Activated CD4-positive, CD25-positive, alpha-beta regulatory T cell treated with anti-CD3 and anti-CD28 coated beads, Interleukin-2, amount 50 U/mL, for 16 hours (primary cell): ENCODE measurements at regions not wholly inside any gene's neighbourhood (a gene's known extent, or its start where the extent isn't known, plus 50 kb on each side); places are given as distances from the start of the nearest gene placed in this dataset.
"Not testable (repeated sequence)": the region's sequence is repeated elsewhere in the genome, so short reads cannot be mapped to it uniquely, and the experiment has no call there.

Experiments used
- DNase-seq: peaks from one replicate; pipeline ENCODE4 v3.0.0-alpha.2; 2020; ENCODE audit warnings: low read depth, low spot score

DNA sequence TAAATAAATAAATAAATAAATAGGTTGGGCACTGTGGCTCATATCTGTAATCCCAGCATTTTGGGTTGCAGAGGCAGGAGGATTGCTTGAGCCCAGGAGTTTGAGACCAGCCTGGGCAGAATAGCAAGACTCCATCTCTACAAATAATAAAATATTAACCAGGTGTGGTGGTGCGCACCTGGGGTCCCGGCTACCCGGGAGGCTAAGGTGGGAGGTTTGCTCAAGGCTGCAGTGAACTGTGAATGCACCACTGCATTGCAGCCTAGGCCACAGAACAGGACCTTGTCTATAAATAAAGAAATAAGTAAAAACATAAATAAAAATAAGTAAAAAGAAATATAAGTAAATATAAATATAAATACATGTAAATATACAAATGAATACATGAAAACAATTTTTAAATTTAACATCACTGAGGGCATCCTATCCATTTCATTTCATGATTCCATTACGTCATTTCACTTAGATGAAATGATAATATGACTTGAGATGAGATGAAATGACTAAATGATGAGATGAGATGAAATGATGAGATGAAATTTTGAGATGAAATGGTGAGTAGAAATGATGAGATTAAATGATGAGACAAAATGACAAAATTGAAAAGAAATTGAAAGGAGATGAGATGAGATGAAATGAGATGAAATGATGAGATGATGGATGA lies 233.4 kb downstream of the GOLGA6L6 start:
- DNase-seq = not testable (repeated sequence)

DNA sequence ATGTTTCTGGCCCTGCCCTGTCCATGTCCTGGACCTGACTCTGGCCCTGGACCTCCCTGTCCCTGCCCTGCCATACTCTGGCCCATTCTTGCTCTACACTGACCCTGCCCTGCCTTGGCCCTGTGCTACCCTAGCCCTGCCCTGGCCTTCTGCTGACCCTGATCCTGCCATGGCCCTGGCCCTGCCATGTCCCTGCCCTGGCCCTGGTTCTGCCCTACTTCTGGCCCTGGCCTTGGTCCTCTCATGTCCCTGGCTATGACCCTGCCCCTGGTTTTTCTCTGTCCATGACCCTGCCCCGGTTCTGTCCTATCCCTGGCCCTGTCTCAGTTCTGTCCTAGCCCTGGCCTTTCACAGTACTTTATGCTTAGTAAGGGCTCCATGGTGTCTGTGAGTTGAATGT lies 234.5 kb downstream of the GOLGA6L6 start:
- not testable (repeated sequence) for DNase-seq

DNA sequence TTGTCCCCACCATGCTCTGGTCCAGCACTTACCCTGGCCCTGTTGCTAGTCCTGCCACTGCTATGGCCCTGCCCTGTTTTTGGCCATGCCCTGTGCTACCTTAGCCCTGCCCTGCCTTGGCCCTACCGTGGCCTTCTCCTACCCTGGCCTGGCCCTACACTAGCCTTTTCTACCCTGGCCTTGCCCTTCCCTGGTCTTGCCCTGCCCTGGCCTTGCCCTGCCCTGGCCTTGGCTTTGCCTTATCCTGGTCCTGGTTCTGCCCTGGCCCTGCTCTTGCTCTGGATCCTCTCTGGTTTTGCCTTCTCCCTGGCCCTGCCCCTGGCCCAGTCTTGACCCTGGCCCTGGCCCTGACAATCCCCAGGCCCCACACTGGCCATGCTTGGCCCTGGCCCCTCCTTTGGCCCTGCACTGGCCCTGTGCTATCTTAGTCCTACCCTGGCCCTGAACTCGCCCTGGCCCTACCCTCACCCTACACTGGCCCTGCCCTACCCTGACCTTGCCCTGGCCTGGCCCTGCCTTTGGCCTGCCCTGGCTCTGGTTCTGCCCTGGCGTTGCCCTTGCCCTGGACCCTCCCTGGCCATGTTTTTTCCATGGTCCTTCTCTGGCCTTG lies 235.0 kb downstream of the GOLGA6L6 start:
- DNase-seq = not testable (repeated sequence)

DNA sequence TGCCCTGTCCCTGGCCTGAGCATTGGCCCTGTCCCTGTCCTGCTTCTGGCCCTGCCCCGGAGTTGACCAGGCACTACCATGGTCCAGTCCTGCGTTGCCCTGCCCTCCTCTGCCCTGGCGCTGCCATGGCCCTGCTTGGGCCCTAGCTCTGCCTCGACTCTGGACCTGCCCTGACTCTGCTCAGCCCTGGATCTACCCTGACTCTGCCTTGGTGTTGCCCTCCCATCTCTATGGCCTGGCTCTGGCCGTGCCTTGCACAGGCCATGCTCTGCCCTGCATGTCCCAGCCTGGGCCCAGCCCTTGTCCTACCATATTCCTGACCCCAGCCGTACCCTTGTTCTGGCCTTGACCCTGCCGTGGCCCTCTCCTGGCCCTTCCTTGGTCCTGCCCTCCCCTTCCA lies 235.7 kb downstream of the GOLGA6L6 start:
- not testable (repeated sequence) for DNase-seq

DNA sequence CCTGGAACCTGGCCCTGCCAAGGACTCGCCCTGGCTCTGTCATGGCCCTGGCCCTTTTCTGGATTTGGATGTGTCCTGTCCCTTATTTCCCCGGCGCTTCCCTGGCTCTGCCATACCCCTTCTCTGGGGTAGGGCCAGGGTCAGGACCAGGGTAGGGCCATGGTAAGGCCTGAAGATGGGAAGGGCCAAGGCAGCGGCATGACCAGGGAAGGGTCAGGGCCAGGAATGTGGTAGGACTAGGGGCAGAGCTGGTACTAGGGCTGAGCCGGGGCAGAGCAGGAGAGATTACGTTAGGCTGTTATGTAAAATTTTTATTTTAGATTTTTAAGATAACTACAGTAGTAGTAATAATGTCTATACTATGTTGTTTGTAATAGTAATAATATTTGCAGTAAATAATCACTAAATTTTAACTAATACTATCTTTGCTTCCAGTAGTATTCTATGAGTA lies 236.6 kb downstream of the GOLGA6L6 start:
- DNase-seq = not testable (repeated sequence)

DNA sequence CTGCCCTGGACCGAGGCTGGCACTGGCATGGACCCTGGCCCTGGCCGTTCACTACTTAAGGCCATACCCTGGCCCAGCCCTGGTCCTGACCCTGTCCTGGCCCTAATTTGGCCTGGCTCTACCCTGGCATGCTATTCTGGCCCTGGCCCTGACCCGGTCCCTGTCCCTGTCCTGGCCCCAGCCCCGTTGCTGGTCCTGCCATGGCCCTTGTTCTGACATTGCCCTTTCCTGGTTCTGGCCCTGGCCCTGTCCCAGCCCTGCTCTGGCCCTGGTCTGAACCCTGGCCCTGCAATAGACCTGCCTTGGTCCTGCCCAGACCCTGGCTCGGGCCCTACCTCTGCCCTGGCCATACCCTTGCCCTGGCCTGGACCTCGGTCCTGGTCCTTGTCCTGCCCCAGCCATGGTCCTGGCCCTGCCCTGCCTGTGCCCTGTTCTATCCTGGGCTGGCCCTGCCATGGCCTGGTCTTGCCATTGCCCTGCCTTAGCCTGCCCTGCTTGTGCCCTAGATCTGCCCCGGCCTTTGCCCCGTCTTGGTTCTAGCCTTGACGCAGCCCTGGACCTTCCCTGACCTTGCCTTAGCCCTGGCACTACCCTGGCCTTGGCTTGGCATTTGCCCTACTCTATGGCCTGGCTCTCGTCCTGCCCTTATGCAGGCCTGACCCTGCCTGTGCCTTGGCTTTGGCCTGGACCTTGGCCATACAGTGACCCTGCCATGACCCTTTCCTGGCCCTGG lies 237.2 kb downstream of the GOLGA6L6 start:
- not testable (repeated sequence) for DNase-seq

DNA sequence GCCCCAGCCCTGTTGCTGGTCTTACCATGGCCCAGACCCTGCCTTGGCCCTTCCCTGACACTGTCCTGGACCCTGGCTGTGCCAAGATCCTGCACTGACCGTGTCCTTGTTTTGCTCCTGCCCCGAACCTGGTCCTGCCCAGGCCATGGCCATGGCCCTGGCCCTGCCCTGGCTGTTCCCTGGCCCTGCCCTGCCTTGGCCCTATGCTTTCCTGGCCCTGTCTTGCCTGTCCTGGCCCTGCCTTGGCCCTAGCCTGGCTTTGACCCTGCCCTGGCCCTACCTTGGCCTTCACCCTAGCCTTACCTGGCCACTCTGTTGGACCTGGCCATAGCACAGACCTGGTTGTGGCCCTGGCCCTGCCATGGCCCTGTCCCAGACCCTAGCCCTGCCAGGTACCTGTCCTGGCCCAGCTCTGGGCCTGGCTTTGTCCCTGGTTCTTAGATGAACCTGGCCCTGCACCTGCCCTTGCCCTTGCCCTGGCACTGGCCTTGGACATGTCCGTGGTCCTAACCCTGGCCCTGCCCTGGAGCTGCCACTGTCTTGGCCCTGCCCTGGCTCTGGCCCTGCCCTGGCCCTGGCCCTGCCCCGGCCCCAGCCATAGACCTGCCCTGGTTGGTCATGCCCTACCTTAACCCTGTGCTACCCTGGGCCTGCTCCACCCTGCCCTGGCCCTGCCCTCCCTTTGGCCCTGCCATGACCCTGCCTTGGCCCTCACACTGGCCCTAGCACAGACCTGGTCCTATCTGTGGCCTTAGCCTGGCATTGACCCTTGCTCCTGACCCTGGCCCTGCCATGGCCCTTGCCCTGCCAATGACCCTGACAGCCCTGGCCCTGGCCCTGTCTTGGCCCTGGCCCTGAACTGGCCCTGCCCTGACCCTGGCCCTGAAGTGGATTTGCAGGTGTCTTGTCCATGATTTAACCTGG lies 238.1 kb downstream of the GOLGA6L6 start:
- DNase-seq = not testable (repeated sequence)

DNA sequence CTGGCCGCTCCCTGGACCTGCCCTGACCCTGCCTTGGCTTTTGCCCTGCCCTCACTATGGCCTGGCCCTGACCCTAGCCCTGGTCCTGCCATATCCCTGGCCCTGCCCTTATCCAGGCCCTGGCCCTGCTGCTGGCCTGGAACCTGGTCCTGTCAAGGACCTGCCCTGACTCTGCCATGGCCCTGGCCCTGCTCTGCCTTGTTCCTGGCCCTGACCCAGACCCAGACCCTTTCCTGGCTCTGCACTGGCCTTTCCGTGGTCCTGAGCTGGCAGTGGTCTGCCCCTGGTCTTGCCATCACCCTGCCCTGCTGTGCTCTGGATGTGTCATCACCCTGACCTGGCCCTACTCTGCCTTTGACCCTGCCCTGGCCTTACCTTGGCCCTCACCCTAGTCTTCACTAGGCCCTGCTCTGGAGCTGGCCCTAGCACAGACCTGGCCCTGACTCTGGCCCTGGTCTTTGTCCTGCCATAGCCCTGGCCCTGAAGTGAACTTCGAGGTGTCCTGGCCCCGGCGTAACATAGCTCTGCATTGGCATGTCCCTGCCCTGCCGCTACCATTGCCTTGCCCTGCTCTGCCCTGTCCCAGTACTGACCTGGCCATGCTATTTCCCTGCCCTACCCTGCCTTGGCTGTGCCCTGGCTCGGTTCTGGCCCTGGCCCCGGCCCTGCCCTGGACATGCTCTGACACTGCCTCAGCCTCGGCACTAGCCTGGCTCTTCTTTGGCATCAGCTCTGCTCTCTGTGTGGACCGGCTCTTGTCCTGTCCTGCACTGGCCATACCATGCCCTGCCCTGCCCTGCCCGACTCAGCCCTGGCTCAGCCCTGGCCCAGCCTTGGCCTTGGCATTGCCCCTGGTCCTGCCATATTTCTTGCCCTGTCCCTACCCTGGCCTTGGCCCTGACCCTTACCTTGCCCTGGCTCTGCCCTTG lies 239.2 kb downstream of the GOLGA6L6 start:
- DNase-seq = not testable (repeated sequence)

DNA sequence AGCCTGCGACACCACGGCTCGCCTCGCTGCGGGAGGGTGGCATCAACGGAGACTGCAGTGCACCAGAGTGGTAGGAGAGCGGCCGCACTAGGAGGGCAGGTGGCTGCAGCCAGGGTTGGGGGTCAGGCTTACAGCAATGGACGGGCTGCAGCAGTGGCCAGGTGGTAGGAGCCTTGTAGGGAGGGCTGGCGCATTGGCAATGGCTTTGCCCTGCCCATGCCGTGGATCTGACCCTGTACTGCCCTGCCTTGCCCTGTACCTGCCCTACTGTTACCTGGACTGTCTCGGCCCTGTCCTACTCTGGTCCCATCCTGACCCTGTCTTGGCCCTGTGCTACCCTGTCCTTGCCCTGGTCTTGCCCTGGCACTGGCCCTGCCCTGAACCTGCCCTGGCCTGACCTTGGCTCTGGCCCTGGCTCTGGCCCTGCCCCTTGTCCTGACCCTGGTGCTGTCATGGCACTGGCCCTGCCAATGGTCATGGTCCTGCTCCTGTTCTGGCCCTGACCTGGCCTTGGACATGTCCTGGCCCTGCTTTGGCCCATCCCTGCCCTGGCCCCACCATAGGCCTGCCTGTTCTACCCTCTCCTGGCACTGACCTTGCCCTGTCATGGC lies 240.0 kb downstream of the GOLGA6L6 start:
- not testable (repeated sequence) for DNase-seq

DNA sequence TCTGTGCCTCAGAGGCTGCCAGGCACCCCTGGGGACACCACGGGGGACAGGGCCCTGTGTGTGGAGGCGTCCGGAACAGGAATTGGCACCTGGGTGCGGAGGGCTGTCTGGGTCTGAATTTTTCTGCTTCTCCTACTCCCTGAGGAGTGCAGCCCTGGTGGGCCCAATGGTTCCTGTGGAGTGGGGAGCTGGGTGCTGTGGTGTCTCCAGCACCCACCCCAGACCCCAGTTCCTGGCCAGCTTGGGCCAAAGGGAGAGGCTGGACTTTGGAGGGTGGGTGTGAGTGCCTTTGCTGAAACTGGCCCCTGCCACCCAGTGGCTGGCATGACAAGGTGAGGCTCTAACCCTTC lies 240.6 kb downstream of the GOLGA6L6 start:
- DNase-seq = not testable (repeated sequence)

DNA sequence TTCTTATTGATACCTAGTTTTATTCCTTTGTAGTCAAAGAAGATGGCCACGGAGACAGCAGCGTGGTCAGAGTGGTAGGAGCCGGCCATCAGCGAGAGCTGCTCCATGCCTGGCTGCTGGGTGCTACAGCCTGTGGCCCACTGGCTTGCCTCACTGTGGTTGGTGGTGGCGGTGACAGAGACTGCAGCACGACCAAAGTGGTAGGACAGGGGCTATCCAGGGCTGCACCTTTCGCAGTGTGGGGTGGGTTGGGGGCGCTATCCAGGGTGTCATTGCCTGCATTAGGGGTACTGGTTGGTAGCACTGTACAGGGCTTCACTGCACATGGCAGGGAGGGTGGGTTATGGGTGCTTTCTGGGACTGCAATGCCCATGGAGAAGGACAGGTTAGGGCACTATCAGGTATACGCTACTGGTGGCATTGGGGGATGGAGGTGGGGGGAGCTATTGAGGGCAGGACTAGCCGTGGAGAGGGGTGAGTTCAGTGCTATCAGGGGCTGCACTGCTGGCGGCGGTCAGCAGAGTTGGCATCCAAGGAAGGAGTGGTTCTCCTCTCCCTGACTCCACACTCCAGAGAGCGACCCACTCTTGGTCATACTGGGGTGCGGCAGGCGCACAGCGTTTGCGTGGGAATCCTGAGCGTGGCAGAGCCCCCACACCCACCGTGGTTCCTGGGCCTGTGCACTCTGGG lies 241.1 kb downstream of the GOLGA6L6 start:
- DNase-seq = not testable (repeated sequence)

DNA sequence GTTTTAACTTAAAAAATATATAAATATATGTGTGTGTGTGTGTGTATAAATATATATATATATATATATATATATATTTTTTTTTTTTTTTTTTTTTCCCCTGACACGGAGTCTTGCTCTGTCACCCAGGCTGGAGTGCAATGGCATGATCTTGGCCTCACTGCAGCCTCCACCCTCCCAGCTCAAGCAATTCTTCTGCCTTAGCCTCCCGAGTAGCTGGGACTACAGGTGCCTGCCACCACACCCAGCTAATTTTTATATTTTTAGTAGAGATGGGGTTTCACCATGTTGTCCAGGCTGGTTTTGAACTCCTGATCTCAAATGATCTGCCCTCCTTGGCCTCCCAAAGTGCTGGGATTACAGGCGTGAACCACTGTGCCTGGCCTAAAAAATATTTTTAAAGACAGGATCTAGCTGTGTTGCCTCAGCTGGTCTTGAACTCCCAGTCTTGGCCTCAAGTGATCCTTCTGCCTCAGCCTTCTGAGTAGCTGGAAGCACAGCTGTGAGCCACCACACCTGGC lies 243.9 kb downstream of the GOLGA6L6 start:
- DNase-seq = not testable (repeated sequence)

DNA sequence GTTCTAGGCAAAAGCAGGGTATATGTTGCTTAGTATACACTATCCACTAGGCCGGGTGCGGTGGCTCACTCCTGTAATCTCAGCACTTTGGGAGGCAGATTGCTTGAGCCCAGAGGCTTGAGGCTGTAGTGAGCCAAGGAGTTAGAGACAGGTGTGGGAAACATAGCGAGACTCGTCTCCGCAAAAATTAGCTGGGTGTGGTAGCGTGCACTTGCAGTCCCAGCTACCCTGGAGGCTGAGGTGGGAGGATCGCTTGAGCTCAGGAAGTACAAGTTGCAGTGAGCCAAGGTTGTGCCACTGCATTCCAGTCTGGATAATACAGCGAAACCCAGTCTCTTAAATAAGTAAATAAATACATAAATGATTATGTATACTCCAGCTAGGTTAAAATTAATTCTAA lies 245.3 kb downstream of the GOLGA6L6 start:
- not testable (repeated sequence) for DNase-seq

DNA sequence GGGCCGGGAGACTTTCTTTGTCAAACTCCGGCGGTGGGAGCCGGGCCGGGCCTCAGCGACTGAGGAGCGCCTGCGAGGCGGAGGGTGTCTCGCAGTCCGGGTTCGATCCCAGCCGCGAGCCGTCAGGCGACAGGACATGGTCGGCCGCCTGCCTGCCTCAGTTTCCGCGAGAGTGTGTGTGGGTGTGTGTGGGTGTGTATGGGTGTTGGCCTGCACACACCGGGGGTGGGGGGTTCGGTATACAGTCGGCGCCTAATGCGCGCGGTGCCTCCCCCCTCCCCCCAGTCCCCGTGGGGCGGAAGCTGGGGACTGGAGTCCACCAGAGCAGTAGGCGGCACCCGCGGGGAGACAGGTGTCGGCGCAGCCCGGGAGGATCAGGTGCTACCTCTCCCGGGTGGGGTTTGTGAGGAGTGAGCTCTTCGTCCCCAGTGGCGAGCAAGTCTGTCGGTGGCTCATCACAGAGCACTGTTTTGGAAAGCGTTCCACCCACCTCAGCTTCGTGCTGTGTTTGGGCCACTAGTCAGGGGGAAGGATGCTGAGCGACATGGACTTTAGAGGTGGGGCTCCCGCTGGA lies 246.3 kb downstream of the GOLGA6L6 start:
- DNase-seq = no peak

DNA sequence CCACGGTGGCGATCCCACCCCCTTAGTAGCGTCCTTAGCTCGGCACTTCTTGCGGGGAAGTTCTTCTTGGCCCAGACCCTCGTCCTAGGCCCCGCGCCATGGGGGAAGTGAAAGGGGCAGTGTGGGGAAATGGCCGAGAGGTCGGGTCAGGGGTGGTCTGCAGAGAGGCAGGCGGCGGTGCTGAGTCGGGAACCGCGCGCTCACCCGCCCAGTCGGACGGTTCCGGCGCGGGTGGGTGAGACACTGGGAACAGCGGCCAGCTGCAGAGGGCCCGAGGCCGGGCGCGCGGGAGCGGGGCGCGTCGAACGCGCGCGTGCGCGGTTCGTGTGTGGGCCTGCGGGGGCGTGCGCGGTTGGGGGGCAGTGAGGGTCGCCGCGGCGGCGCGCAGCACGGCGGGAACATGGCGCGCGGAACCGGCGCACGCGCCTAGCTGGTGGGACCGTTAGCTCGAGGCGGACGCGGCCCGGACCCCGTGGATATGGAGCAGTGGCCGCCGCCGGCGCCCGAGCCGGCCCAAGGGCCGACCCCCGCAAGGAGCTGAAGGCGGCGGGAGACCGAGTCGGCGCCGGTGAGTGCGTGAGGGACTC lies 246.9 kb downstream of the GOLGA6L6 start:
- DNase-seq = no peak

DNA sequence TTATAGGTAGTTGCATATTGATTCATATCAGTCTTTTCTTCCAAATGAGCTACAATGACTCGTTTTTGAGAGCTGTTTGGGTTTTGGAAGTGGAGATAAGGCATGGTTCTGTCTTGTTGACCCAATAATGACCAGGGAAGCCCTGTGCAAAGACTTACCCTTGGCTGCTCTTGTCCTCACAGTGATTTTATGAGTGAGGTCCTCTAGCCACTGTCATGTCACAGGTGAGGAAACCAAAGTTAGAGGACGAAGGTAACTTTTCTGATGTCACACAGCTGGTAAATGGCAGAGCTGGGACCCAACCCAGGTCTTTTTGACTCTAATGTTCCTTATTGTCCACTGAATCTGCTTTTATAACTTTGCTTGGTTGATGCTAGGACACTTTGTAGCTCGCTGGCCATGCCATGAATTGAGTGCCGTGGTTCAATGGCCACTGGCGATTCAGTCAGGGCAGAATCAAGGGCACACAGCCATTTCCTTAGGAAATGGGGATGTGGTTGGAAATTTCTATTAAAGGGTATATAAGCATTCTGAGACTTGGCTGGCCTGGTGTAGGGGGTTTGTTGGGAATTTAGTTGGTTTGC lies 249.1 kb downstream of the GOLGA6L6 start:
- not testable (repeated sequence) for DNase-seq

DNA sequence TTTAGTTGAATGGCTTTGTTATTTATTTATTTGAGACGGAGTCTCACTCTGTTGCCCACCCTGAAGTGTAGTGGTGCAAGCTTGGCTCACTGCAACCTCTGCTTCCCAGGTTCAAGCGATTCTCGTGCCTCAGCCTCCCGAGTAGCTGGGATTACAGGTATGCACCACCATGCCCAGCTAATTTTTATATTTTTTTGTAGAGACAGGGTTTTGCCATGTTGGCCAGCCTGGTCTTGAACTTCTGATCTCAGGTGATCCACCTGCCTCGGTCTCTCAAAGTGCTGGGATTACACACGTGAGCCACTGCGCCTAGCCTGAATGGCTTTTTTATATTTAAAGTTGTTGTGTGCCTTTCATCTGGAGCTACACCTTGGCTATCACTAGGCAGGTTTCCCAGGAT lies 250.0 kb downstream of the GOLGA6L6 start:
- not testable (repeated sequence) for DNase-seq

DNA sequence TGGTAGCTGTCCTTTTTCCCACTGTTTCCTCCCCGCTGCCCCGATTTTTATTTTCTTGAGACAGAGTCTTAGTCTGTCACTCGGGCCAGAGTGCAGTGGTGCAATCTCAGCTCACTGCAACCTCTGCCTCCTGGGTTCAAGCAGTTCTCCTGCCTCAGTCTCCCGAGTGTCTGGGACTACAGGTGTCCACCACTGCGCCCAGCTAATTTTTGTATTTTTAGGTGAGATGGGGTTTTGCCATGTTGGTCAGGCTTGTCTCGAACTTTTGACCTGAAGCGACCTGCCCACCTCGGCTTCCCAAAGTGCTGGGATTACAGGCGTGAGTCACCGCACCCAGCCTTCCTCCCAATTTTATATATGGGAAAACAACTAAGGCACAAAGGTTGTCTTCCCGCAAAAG lies 251.0 kb downstream of the GOLGA6L6 start:
- DNase-seq = not testable (repeated sequence)
